ENCODE measurements at regions not wholly inside any gene's neighbourhood (a gene's known extent, or its start where the extent isn't known, plus 50 kb on each side); places are given as distances from the start of the nearest gene placed in this dataset.

GRCh38 chr1:199815947-199816346 lies 211.6 kb upstream of the NR5A2 start:
- TF ChIP-seq, protein P1, sequence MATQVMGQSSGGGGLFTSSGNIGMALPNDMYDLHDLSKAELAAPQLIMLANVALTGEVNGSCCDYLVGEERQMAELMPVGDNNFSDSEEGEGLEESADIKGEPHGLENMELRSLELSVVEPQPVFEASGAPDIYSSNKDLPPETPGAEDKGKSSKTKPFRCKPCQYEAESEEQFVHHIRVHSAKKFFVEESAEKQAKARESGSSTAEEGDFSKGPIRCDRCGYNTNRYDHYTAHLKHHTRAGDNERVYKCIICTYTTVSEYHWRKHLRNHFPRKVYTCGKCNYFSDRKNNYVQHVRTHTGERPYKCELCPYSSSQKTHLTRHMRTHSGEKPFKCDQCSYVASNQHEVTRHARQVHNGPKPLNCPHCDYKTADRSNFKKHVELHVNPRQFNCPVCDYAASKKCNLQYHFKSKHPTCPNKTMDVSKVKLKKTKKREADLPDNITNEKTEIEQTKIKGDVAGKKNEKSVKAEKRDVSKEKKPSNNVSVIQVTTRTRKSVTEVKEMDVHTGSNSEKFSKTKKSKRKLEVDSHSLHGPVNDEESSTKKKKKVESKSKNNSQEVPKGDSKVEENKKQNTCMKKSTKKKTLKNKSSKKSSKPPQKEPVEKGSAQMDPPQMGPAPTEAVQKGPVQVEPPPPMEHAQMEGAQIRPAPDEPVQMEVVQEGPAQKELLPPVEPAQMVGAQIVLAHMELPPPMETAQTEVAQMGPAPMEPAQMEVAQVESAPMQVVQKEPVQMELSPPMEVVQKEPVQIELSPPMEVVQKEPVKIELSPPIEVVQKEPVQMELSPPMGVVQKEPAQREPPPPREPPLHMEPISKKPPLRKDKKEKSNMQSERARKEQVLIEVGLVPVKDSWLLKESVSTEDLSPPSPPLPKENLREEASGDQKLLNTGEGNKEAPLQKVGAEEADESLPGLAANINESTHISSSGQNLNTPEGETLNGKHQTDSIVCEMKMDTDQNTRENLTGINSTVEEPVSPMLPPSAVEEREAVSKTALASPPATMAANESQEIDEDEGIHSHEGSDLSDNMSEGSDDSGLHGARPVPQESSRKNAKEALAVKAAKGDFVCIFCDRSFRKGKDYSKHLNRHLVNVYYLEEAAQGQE (IDR thresholded peaks at IDR 0.05; ENCODE audit: low read depth, low read length), result no peak
- no peak for TF ChIP-seq USF1 (IDR thresholded peaks at IDR 0.05; ENCODE audit: borderline replicate concordance, extremely low read length, insufficient read depth, low read depth, low read length)
- no peak for TF ChIP-seq POLR2A (IDR thresholded peaks at IDR 0.05; ENCODE audit: low read depth, low read length)
- no peak for TF ChIP-seq SP1 (IDR thresholded peaks at IDR 0.05; ENCODE audit: low read depth, low read length)
- TF ChIP-seq MXI1 (IDR thresholded peaks at IDR 0.05; ENCODE audit: low read depth, low read length), result no peak
- TF ChIP-seq, protein P2, sequence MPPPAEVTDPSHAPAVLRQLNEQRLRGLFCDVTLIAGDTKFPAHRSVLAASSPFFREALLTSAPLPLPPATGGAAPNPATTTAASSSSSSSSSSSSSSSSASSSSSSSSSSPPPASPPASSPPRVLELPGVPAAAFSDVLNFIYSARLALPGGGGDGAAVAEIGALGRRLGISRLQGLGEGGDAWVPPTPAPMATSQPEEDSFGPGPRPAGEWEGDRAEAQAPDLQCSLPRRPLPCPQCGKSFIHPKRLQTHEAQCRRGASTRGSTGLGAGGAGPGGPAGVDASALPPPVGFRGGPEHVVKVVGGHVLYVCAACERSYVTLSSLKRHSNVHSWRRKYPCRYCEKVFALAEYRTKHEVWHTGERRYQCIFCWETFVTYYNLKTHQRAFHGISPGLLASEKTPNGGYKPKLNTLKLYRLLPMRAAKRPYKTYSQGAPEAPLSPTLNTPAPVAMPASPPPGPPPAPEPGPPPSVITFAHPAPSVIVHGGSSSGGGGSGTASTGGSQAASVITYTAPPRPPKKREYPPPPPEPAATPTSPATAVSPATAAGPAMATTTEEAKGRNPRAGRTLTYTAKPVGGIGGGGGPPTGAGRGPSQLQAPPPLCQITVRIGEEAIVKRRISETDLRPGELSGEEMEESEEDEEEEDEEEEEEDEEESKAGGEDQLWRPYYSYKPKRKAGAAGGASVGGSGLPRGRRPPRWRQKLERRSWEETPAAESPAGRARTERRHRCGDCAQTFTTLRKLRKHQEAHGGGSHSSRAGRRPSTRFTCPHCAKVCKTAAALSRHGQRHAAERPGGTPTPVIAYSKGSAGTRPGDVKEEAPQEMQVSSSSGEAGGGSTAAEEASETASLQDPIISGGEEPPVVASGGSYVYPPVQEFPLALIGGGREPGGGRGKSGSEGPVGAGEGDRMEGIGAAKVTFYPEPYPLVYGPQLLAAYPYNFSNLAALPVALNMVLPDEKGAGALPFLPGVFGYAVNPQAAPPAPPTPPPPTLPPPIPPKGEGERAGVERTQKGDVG (CRISPR knock-in tag; IDR thresholded peaks at IDR 0.05), result no peak
- TF ChIP-seq EZH2 (IDR thresholded peaks at IDR 0.05; ENCODE audit: borderline replicate concordance, control insufficient read depth, low read depth, low read length), result no peak
- no peak for TF ChIP-seq POLR2AphosphoS5 (IDR thresholded peaks at IDR 0.05; ENCODE audit: low read length)
